PC-9 (cell line): ENCODE measurements at regions not wholly inside any gene's neighbourhood (a gene's known extent, or its start where the extent isn't known, plus 50 kb on each side); places are given as distances from the start of the nearest gene placed in this dataset.

ENCODE experiments used
- BruUV-seq: library from RNA; stranded (reverse); fragments of 400-500 nt; replicated peaks from 2 replicates; lab custom pipeline; 2021; lab: Mats Ljungman, UMichigan
- CTCF ChIA-PET: fragments of 300-600 bp; sonication (Branson Sonifier 250); formaldehyde crosslinking; loops from one replicate; lab custom pipeline; 2022; ENCODE audit warnings: antibody characterized with exemption; lab: Charles Lee
- POLR2A ChIA-PET: fragments of 300-600 bp; sonication (Branson Sonifier 250); formaldehyde crosslinking; loops from one replicate; lab custom pipeline; 2022; ENCODE audit warnings: antibody characterized with exemption; ENCODE audit not compliant: unreplicated experiment; lab: Charles Lee
- DNase-seq, 2 experiments: peaks; one replicate each; pipeline versions ENCODE4 v3.0.0 to v3.0.0-alpha.2; 2015 to 2022; ENCODE audit warnings: mixed read lengths in 1 of 2
- H2AFZ ChIP-seq: fragments of 200-600 bp; sonication (generic); 2 replicates; pipeline ENCODE4 v1.8.1; 2017; ENCODE audit warnings: antibody characterized with exemption
- H3F3A ChIP-seq: fragments of 200-600 bp; sonication (generic); 2 replicates; pipeline ENCODE4 v1.8.1; 2017; ENCODE audit warnings: antibody characterized with exemption, mild to moderate bottlenecking, low read depth; ENCODE audit not compliant: insufficient read depth
- H3K27ac ChIP-seq: fragments of 200-600 bp; sonication (generic); 2 replicates; pipeline ENCODE4 v1.6.1; 2016; ENCODE audit warnings: mixed run types
- H3K27me3 ChIP-seq: fragments of 200-600 bp; sonication (generic); 2 replicates; pipeline ENCODE4 v1.6.1; 2016; ENCODE audit warnings: low read depth, mixed run types; ENCODE audit not compliant: insufficient read depth
- H3K36me3 ChIP-seq: fragments of 200-600 bp; sonication (generic); 2 replicates; pipeline ENCODE4 v1.6.1; 2016; ENCODE audit warnings: low read depth, mixed run types
- H3K4me1 ChIP-seq: fragments of 200-600 bp; sonication (generic); replicated peaks from 2 replicates; pipeline ENCODE4 v1.6.1; 2016; ENCODE audit warnings: mixed run types; ENCODE audit not compliant: insufficient read depth
- H3K4me2 ChIP-seq: fragments of 200-600 bp; sonication (generic); 2 replicates; pipeline ENCODE4 v1.6.1; 2017; ENCODE audit warnings: mixed run types
- H3K4me3 ChIP-seq: fragments of 200-600 bp; sonication (generic); 2 replicates; pipeline ENCODE4 v1.6.1; 2016; ENCODE audit warnings: mixed run types
- H3K79me2 ChIP-seq: fragments of 200-600 bp; sonication (generic); 2 replicates; pipeline ENCODE4 v1.6.1; 2017; ENCODE audit warnings: low read depth, mixed run types
- H3K9me2 ChIP-seq: fragments of 200-600 bp; sonication (generic); 2 replicates; pipeline ENCODE4 v1.8.1; 2017; ENCODE audit warnings: mild to moderate bottlenecking; ENCODE audit not compliant: insufficient read depth
- H3K9me3 ChIP-seq: fragments of 200-600 bp; sonication (generic); 2 replicates; pipeline ENCODE4 v1.8.1; 2016; ENCODE audit warnings: low read depth; ENCODE audit not compliant: insufficient read depth
- H4K20me1 ChIP-seq: fragments of 200-600 bp; sonication (generic); 2 replicates; pipeline ENCODE4 v1.8.1; 2017; ENCODE audit not compliant: insufficient read depth
- CTCF ChIP-seq: fragments of 200-600 bp; sonication (generic); conservative IDR thresholded peaks from 2 replicates; pipeline ENCODE4 v1.6.1; 2017; ENCODE audit warnings: mixed run types, antibody characterized with exemption, mild to moderate bottlenecking, moderate library complexity
- EZH2 ChIP-seq: fragments of 200-600 bp; sonication (generic); IDR thresholded peaks from 2 replicates; pipeline ENCODE4 v1.8.0; 2017; ENCODE audit warnings: antibody characterized with exemption, low read depth
- intact Hi-C: fragments of 100-400 bp; cut with micrococcal nuclease; formaldehyde crosslinking; loops from one replicate; pipeline ENCODE4 v1.10.0; 2022; ENCODE audit not compliant: unreplicated experiment

DNA sequence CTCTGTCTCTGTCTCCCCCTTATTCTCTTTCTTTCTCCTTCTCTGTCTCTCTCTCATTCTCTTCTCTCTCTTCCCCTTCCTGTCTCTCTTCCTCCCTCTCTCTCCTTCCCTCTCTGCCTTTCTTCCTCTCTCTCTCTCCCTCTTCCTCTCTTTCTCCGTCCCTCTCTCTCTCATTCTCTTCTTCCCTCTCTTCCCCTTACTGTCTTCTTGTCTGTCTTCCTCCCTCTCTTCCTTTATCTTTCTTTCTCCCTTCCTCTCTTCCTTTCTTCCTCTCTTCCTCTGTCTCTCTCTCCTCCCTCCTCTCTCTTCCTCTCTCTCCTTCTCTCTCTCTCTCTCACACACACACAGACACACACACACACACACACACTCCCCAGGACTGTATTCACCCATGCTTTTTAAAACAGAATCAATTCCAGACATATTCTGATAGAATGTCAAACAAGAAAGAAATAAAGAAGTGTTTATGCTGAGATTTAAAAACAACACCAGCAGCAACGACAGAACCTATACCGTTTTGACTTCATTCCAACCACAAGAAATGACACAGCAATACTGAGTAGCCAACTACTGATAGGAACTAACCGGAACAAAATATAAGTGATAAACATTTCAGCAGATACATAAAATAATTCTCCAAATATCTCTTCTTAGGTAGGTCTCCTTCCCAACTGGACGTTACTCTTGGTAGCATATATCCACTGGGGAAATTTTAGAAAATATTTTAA, 296.7 kb downstream of the ASMT start:
- no peak overlapping the region for H3K27ac ChIP-seq
- BruUV-seq, result no TSS peak

DNA sequence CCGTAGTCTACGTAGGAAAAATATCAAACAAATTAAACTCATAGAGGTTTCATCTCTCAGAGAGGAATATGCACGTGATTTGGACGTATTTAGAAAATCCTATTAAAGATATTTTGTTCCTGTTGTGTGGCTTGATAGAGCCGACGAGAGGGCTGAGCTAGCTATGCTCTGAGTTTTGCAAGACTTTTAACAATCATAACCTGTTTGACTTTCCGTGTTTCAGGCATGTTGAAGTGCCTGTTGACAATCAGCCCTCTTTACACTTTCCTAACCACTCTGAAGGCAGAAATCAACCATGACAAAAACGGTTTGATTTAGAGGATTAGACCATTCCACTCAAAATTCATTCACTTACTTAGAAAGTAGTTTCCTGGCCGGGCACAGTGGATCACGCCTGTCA, 297.3 kb downstream of the ASMT start:
- Histone ChIP-seq H3K9me2 (no peaks in the 10 kb centered on the region), H4K20me1 (no peaks in the 10 kb centered on the region), H2AFZ (no peak overlapping the region), H3K79me2 (no peaks in the 10 kb centered on the region), H3K27me3 (peaks cover 43% of the 10 kb centered on the region), H3K9me3 (no peaks in the 10 kb centered on the region), H3F3A (no peaks in the 10 kb centered on the region), H3K27ac (no peak overlapping the region), H3K4me2 (no peak overlapping the region), H3K4me3 (no peak overlapping the region), H3K36me3 (no peaks in the 10 kb centered on the region), H3K4me1 (no peaks in the 10 kb centered on the region)
- CTCF ChIA-PET, result no interaction called here
- intact Hi-C loops, result no loop called here
- TF ChIP-seq EZH2 (no peak), CTCF (no peak)
- BruUV-seq, result no TSS peak
- POLR2A ChIA-PET, result no interaction called here
- DNase-seq, result no peak

More for the DNA sequence above, 296.7 kb downstream of the ASMT start:
- intact Hi-C loops, result no loop called here
- H4K20me1 ChIP-seq, result no peaks in the 10 kb centered on the region
- TF ChIP-seq EZH2, result no peak
- TF ChIP-seq CTCF, result no peak
- no peak for DNase-seq
- H3K4me3 ChIP-seq, result no peak overlapping the region
- H3K4me2 ChIP-seq, result no peak overlapping the region
- H3K27me3 ChIP-seq, result peaks cover 38% of the 10 kb centered on the region
- no peaks in the 10 kb centered on the region for H3K36me3 ChIP-seq
- no peaks in the 10 kb centered on the region for H3K79me2 ChIP-seq
- ChIA-PET POLR2A (no interaction called here), CTCF (no interaction called here)
- H3K9me2 ChIP-seq, result no peaks in the 10 kb centered on the region
- H3K4me1 ChIP-seq, result no peaks in the 10 kb centered on the region
- H2AFZ ChIP-seq, result no peak overlapping the region
- no peaks in the 10 kb centered on the region for H3F3A ChIP-seq
- H3K9me3 ChIP-seq, result no peaks in the 10 kb centered on the region

GRCh38 chrX:1914606-1915365, 299.9 kb downstream of the ASMT start:
- Histone ChIP-seq H3F3A (no peaks in the 10 kb centered on the region), H3K9me2 (no peaks in the 10 kb centered on the region), H3K27ac (no peak overlapping the region), H3K4me2 (no peak overlapping the region), H4K20me1 (no peaks in the 10 kb centered on the region), H3K9me3 (no peaks in the 10 kb centered on the region), H3K4me3 (no peak overlapping the region), H3K27me3 (peaks cover 32% of the 10 kb centered on the region), H3K4me1 (no peaks in the 10 kb centered on the region), H3K79me2 (no peaks in the 10 kb centered on the region), H3K36me3 (no peaks in the 10 kb centered on the region), H2AFZ (no peak overlapping the region)
- POLR2A ChIA-PET, result no interaction called here
- CTCF ChIA-PET, result no interaction called here
- DNase-seq, result no peak
- intact Hi-C loops, result no loop called here
- BruUV-seq, result no TSS peak
- no peak for TF ChIP-seq CTCF
- TF ChIP-seq EZH2, result no peak
